A549 (cell line): ENCODE measurements at regions not wholly inside any gene's neighbourhood (a gene's known extent, or its start where the extent isn't known, plus 50 kb on each side); places are given as distances from the start of the nearest gene placed in this dataset.

Source experiments
- EP300 ChIP-seq, 2 experiments: fragments of >200 bp; sonication (Bioruptor Twin); formaldehyde crosslinking; IDR thresholded peaks; 2 replicates in 1 of 2; 3 replicates in 1 of 2; pipeline ENCODE4 v1.6.1; 2016 to 2017
- POLR2A ChIP-seq: IDR thresholded peaks from 2 replicates; pipeline ENCODE4 v1.6.1; 2012; ENCODE audit warnings: mild to moderate bottlenecking, low read length
- RAD21 ChIP-seq, 2 experiments: fragments of >200 bp in 1 of 2; sonication (Bioruptor Twin) in 1 of 2; formaldehyde crosslinking in 1 of 2; IDR thresholded peaks in 1 of 2; conservative IDR thresholded peaks in 1 of 2; 2 replicates in 1 of 2; 3 replicates in 1 of 2; pipeline ENCODE4 v1.6.1; 2012 to 2018; ENCODE audit warnings: inconsistent platforms in 1 of 2
- TF ChIP-seq, protein P1 (sequence below): fragments of >200 bp; sonication (Bioruptor Twin); formaldehyde crosslinking; IDR thresholded peaks from 3 replicates; pipeline ENCODE4 v1.5.1; 2016

GRCh38 chr3:124082343-124082742 lies 90.4 kb upstream of the ROPN1 start:
- TF ChIP-seq RAD21 (conservative IDR thresholded peaks at IDR 0.05 in 1 of 2, IDR thresholded peaks at IDR 0.05 in 1 of 2) (no peak), EP300 (IDR thresholded peaks at IDR 0.05) (no peak), POLR2A (no peak)
- TF ChIP-seq, protein P1, sequence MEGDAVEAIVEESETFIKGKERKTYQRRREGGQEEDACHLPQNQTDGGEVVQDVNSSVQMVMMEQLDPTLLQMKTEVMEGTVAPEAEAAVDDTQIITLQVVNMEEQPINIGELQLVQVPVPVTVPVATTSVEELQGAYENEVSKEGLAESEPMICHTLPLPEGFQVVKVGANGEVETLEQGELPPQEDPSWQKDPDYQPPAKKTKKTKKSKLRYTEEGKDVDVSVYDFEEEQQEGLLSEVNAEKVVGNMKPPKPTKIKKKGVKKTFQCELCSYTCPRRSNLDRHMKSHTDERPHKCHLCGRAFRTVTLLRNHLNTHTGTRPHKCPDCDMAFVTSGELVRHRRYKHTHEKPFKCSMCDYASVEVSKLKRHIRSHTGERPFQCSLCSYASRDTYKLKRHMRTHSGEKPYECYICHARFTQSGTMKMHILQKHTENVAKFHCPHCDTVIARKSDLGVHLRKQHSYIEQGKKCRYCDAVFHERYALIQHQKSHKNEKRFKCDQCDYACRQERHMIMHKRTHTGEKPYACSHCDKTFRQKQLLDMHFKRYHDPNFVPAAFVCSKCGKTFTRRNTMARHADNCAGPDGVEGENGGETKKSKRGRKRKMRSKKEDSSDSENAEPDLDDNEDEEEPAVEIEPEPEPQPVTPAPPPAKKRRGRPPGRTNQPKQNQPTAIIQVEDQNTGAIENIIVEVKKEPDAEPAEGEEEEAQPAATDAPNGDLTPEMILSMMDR, result no peak
